Upper lobe of left lung (tissue), 4 donors: ENCODE measurements at regions not wholly inside any gene's neighbourhood (a gene's known extent, or its start where the extent isn't known, plus 50 kb on each side); places are given as distances from the start of the nearest gene placed in this dataset.

Experiments
- EP300 ChIP-seq, 4 donors: sonication (generic); formaldehyde crosslinking; IDR thresholded peaks; one replicate each; pipeline ENCODE4 v1.5.1; 2017; ENCODE audit warnings: antibody characterized with exemption in 4 of 4, control low read depth in 2 of 4
- POLR2A ChIP-seq, 4 donors: fragments of 450-650 bp; IDR thresholded peaks; one replicate each; pipeline ENCODE4 v1.5.1; 2016 to 2017; ENCODE audit warnings: antibody characterized with exemption in 4 of 4, mild to moderate bottlenecking in 2 of 4
- POLR2AphosphoS5 ChIP-seq, 2 donors: sonication (generic); formaldehyde crosslinking; IDR thresholded peaks; one replicate each; pipeline ENCODE4 v1.5.1; 2017; ENCODE audit warnings: antibody characterized with exemption in 2 of 2
- TF ChIP-seq, protein P1 (sequence below), 6 experiments: fragments of 450-650 bp in 4 of 6; fragments of 200-600 bp in 2 of 6; sonication (generic) in 2 of 6; IDR thresholded peaks; one replicate each; pipeline ENCODE4 v1.5.1; 2016 to 2019; ENCODE audit warnings: antibody characterized with exemption in 6 of 6

DNA sequence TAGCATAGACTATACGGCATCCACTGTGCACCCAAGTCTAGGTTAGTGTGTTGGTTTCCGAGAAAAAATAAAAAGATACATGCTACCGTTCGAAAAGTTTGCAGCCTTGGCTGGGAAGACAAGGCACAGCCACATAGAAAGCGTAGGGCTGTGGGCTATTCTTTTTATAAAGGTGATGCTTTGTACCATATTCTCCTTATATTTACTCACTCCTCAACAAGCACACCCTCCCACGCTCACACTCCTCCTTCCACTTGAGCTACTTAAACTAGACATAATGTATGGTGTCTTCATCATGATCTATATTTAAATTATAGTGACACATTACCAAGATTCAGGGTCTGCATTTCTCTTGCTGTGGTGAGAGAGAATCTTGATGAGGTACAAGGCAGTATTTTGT, 1416.5 kb downstream of the AACS start:
- TF ChIP-seq, protein P1, sequence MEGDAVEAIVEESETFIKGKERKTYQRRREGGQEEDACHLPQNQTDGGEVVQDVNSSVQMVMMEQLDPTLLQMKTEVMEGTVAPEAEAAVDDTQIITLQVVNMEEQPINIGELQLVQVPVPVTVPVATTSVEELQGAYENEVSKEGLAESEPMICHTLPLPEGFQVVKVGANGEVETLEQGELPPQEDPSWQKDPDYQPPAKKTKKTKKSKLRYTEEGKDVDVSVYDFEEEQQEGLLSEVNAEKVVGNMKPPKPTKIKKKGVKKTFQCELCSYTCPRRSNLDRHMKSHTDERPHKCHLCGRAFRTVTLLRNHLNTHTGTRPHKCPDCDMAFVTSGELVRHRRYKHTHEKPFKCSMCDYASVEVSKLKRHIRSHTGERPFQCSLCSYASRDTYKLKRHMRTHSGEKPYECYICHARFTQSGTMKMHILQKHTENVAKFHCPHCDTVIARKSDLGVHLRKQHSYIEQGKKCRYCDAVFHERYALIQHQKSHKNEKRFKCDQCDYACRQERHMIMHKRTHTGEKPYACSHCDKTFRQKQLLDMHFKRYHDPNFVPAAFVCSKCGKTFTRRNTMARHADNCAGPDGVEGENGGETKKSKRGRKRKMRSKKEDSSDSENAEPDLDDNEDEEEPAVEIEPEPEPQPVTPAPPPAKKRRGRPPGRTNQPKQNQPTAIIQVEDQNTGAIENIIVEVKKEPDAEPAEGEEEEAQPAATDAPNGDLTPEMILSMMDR (IDR thresholded peaks at IDR 0.05) = no peak
- TF ChIP-seq EP300 (IDR thresholded peaks at IDR 0.05) (no peak), POLR2AphosphoS5 (IDR thresholded peaks at IDR 0.05) (no peak), POLR2A (IDR thresholded peaks at IDR 0.05) (no peak)
